Activated CD4-positive, alpha-beta T cell treated with anti-CD3 and anti-CD28 coated beads, Interleukin-2, amount 50 U/mL, for 1 hour (primary cell): ENCODE measurements at regions not wholly inside any gene's neighbourhood (a gene's known extent, or its start where the extent isn't known, plus 50 kb on each side); places are given as distances from the start of the nearest gene placed in this dataset.

ENCODE experiments used
- DNase-seq: peaks from one replicate; pipeline ENCODE4 v3.0.0-alpha.2; 2020

DNA sequence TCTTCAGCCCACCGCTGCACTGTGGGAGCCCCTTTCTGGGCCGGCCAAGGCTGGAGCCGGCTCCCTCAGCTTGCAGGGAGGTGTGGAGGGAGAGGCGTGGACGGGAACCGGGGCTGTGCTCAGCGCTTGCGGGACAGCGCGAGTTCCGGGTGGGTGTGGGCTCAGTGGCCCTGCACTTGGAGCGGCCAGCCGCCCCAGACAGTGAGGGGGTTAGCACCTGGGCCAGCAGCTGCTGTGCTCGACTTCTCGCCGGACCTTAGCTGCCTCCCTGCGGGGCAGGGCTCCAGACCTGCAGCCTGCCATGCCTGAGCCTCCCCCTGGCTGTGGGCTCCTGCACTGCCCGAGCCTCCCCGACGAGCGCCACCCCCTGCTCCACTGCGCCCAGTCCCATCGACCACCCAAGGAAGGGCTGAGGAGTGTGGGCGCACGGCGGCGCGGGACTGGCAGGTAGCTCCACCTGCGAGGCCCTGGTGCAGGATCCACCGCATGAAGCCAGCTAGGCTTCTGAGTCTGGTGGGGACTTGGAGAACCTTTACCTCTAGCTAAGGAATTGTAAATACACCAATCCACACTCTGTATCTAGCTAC lies 92.9 kb upstream of the MAST4 start:
- no peak for DNase-seq

DNA sequence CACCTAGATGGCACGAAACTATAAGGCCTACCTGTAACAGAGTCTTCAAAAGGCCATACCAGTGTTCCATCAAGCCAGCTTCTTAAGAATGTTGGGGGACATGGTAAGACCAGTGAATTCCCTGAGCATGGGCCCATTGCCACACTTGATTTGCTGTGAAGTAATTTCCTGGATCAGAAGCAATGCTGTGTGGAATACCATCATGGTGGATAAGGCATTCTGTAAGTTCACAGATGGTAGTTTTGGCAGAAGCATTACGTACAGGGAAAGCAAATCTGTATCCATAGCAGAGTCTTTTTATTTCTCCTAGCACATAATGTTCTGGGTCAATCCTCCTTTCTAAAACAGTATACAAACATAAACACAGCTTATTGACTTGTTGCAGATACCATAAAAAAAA lies 89.1 kb upstream of the MAST4 start:
- no peak for DNase-seq

DNA sequence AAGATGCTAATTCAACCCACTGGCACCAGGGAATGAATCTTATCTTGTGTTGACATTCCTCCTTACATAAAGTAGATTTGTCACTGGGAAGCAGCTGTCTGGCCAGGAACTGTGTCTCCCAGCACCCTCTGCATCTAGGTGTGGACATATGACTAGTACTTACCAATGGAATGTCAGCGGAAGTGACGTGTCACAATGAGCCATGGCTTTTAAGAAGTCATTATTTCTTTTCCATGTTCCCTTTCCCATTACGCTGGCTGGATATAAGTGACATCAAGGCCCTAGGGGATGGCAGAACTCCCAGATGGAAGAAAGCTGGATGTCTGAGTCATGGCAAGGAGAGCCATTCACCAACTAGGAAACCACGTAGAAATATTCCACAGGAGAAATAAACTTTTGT lies 84.7 kb upstream of the MAST4 start:
- no peak for DNase-seq

DNA sequence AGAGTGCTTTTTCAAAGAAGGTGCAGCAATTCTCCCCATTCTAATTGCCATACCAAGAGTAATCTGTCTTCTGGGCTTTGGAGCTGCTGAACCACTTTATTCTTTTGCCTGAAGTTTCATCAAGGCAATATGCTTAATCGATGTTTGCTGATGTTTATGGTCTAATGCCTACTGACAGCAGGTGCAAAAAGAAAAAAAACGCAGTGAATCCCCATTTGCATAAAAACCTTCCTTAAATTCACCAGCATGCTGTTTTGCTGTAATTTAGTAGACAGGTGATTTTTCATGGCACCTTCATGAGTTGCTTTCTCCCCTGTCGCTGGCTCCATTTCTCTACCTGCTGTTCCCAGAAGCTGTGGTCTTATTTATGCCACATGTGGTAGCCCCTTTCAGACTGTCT lies 83.1 kb upstream of the MAST4 start:
- DNase-seq: no peak

GRCh38 chr5:66515209-66515608 lies 81.0 kb upstream of the MAST4 start:
- no peak for DNase-seq

GRCh38 chr5:66516550-66516949 lies 79.6 kb upstream of the MAST4 start:
- DNase-seq: no peak

- DNase-seq: no peak
Observed at GRCh38 chr5:66517351-66517750, 78.8 kb upstream of the MAST4 start.

DNA sequence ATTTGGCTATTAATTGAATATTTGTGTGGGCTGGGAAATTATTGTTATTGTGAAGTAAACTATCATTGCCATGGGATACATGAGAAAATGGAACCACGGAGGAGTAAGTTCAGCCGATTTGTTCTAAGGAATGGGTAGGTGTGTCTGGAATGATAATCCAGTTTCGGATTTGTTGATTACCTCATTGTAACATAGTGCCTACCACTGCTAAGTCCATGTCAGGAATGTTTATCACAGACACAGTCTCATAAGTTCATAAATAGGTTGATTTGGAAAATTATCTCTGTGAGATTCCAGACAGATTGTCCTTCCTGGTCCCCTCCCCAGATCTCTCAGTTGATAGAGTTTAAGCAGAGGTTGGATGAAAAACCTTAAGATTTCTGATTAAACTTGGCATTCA lies 78.1 kb upstream of the MAST4 start:
- DNase-seq: no peak

- DNase-seq: no peak
Observed at GRCh38 chr5:66518753-66519152, 77.4 kb upstream of the MAST4 start.

DNA sequence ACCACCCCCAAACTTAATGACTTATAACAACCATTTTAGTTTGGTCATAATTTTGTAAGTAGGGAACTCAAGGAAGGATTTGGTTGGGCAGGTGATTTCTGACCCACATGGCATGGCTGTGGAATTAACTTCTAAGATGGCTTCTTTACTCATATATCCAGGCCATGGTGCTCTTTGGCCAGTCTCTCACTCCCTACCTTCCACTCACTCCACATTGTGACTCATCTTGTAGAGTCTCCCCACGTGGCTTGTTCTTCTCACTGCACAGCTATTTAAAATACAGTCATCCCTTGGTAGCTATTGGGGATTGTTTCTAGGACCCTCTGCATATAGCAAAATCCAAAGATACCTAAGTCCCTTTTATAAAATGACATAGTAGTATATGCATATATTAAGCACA lies 76.6 kb upstream of the MAST4 start:
- no peak for DNase-seq

GRCh38 chr5:66520854-66521253 lies 75.3 kb upstream of the MAST4 start:
- no peak for DNase-seq

DNA sequence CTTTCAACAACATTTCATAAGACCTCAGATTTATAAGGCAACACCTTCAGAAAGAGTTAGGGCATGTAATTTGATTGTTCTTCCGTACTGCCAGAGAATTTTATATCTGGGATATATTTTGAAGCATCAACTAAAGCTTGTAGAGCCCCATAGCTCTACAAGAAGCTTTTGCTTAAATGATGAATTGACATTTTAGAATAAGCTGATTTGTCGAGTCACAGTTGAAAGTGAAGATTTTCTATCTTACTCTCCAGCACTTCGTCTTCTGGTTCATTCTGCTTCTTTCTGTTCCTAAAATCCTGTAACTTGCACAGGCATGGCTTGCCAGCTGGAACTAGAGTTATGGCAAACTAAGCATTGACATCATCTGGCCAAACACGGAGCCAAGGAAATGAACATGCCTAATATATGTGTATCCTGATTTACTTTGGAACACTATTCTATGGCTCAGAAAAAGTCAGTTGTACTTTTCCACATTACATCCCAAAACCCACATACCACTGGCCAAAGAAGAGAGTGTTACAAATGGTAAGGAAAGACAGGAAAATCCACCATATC lies 68.6 kb upstream of the MAST4 start:
- no peak for DNase-seq

DNA sequence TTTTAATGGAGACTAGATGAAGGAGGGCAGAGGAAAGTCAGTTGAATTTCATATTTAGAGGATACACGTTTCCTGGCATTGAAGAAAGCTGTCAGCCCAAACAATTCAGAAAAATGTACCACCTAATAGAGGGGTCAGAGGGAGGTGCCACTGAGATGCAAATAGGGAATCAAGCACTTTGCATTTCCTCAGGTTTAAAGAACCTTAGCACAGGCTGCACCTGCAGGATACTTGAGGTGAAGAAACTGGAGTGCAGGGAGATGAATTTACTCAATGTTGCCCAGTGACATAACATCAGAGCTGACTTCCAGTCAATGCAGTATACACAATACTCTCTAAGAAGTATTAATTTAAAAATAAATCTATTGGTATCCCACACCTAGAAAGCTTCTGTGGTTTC lies 67.0 kb upstream of the MAST4 start:
- DNase-seq: no peak

GRCh38 chr5:66529704-66530103 lies 66.5 kb upstream of the MAST4 start:
- DNase-seq: no peak

DNA sequence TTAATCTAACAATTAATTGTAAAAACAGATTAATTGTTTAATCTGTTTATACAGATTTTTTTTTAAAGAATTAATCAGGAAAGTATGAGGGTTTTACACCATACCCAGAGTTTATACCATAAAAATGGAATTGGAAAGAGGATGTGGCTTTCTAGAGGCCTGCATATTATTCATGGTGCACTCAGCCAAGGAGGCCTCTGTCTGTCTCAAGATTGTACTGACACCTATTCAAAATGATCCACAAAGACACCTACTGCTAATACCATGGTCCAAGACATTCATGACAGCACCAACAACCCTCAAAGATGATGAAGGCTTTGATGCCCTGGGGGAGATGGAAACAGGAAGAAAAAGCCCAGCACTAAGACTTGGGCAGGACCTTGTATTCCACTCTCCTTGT lies 58.1 kb upstream of the MAST4 start:
- DNase-seq: no peak

DNA sequence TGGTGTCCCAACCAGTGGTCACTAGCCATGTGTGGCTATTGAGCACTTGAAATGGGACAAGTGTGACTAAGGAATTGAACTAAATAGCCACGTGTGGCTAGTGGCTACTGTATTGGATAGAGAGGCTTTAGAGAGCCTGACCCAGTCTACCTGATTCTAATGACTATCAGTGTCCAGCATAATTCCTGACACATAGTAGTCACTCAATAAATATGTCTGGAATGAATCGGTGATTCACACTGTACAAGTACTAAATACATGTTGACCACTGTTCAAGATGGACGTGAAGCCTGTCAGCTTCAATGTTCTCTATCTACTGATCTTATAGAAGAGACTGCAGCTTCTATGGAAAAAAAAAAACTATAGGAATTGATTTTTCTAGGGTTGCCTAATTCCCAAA lies 57.7 kb upstream of the MAST4 start:
- no peak for DNase-seq

- no peak for DNase-seq
Observed at GRCh38 chr5:66540078-66540477, 56.1 kb upstream of the MAST4 start.

DNA sequence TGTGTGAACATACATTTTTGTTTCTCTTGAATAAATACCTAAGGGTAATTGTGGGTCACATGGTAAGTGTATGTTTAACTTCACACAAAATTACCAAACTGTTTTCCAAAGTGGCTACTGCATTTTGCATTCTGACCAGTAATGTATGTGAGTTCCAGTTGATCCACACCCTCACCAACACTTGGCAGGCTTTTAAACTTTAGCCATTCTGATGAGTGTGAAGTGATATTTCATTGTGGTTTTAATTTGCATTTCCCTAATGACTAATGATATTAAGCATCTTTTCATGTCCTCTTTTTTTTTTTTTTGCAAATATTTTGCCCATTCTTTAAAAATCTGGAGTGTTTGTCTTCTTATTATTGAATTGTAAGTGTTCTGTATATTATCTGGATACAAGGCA lies 53.5 kb upstream of the MAST4 start:
- DNase-seq: no peak
